CMK (cell line): ENCODE measurements at regions not wholly inside any gene's neighbourhood (a gene's known extent, or its start where the extent isn't known, plus 50 kb on each side); places are given as distances from the start of the nearest gene placed in this dataset.
"Not testable (repeated sequence)": the region's sequence is repeated elsewhere in the genome, so short reads cannot be mapped to it uniquely, and the experiment has no call there.

Experiments used
- DNase-seq: peaks from one replicate; pipeline ENCODE4 v3.0.0-alpha.2; 2010; ENCODE audit warnings: low read depth

DNA sequence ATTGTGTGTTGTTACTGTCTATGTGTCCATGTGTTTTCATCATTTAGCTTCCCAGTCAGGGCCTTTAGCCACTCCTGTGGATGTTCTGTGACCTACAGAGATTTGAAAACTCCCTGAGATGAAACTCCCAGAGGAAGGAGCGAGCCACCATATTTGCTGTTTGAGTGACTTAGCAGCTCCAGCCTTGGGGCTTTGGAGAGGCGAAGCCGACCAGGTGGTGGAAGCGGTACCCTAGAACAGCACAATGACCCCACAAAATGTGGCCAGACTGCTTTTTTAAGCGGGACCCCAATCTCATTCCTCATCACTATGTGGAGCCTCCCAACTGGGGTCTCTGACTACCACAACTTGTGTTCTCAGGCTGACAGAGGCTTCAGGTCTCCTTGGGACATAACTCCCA, 323.9 kb upstream of the KCND2 start:
- no peak for DNase-seq

GRCh38 chr7:119950390-119951041, 322.5 kb upstream of the KCND2 start:
- not testable (repeated sequence) for DNase-seq

DNA sequence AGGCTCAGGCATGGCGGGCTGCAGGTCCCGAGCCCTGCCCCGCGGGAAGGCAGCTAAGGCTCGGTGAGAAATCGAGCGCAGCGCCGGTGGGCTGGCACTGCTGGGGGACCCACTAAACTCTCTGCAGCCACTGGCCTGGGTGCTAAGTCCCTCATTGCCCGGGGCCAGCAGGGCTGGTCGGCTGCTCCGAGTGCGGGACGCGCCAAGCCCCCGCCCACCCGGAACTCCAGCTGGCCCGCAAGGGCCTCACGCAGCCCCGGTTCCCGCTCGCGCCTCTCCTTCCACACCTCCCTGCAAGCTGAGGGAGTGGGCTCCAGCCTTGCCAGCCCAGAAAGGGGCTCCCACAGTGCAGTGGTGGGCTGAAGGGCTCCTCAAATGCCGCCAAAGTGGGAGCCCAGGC, 321.4 kb upstream of the KCND2 start:
- not testable (repeated sequence) for DNase-seq

GRCh38 chr7:119957335-119957734, 315.6 kb upstream of the KCND2 start:
- DNase-seq, result no peak

DNA sequence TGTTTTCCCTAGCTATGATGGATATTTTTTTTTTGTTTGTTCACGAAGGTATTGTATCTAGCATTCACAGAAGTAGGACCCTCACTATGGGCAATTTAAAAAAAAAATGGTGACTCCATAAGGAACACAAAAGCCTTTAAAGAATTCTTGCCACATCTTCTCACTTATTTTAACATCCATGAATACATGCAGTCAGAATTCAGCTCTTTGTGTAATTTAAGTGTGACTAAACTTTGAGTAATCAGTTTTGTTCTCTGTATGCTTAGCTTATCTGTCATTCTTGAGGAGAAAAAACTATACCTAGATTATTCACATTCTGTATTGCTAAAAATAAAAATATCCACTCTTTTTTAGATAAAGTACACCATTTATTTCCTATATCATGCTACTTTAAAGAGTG, 313.2 kb upstream of the KCND2 start:
- no peak for DNase-seq

DNA sequence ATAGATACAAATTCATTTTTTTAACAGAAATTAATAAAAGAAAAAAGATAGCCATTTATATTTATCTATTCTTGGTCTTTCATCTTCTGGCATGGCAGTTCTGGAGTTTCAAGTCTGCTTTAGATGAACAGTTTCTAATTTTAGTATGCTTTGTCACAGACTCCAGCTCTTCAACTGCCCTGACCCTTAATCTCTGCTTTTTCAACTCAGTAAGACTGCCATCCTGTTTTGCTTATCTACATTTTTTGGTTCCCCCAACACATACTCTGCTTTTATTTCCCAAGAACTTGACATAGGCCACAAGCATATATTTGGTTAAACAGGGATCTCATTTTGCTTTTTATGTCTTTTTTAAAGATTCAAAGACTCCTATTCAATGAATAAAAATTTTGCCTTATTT, 309.3 kb upstream of the KCND2 start:
- DNase-seq, result no peak

GRCh38 chr7:119964065-119964464, 308.9 kb upstream of the KCND2 start:
- DNase-seq, result no peak

DNA sequence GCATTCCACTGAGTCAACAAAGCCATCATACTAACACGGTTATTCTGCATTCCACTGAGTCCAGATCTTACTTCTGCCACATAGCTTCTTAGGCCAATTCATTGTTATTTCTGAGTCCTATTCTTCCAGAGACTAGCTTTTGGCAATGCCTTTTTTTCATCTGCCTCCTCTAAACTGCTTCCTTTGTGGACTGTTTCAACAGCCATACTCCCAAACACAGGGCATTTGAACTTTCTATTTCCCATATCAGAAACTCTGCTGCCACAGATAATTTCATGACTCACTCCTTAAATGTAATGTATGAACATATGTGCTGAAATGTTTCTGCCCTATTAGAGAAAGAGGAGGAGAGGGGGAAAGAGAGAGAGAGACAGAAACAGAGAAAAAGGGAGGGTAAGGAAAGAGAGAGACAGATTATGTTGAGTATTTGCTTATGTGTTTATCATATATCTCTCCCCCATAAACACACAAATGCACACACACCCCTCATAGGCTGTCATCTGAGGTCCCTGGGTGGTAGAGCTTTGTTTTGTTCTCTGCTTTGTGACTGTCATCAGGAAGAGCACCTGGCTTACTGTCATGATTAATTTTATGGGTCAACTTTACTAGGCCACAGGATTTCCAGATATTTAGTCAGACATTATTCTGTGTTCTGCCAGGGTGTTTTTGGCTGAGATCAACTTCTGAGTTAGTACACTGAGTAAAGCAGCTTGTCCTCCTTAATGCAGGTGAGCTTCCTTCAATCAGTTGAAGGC, 308.0 kb upstream of the KCND2 start:
- no peak for DNase-seq

DNA sequence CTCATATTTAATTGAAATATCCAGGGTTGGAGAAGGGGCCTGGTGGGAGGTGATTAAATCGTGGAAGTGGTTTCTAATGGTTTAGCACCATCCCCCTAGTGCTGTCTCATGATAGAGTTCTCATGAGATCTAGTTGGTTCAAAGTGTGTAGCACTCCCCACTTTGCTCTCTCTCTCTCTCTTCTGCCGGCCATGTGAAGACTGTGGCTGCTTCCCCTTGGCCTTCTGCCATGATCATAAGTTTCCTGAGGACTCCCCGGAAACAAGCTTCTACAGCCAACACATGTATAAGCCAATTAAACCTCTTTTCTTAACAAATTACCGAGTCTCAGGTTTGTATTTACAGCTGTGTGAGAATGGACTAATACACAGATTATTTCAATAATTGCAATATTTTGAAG, 305.8 kb upstream of the KCND2 start:
- DNase-seq, result no peak

DNA sequence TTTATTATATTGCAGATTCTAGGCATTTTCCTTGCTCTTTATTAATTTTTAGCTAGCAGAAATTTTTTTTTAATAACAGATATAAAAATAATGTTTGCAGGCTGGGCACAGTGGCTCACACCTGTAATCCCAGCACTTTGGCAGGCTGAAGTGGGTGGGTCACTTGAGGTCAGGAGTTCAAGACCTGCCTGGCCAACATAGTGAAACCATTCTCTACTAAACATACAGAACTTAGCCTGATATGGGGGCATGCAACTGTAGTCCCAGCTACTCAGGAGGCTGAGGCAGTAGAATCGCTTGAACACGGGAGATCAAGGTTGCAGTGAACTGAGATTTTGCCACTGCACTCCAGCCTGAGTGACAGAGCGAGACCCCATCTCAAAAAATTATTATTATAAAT, 304.6 kb upstream of the KCND2 start:
- not testable (repeated sequence) for DNase-seq

- no peak for DNase-seq
Observed at GRCh38 chr7:119969054-119969453, 303.9 kb upstream of the KCND2 start.

GRCh38 chr7:119969763-119970162, 303.2 kb upstream of the KCND2 start:
- DNase-seq, result no peak

GRCh38 chr7:119974972-119975371, 298.0 kb upstream of the KCND2 start:
- DNase-seq, result no peak

GRCh38 chr7:119982884-119983283, 290.1 kb upstream of the KCND2 start:
- DNase-seq, result no peak

GRCh38 chr7:119983468-119983867, 289.5 kb upstream of the KCND2 start:
- DNase-seq, result no peak

DNA sequence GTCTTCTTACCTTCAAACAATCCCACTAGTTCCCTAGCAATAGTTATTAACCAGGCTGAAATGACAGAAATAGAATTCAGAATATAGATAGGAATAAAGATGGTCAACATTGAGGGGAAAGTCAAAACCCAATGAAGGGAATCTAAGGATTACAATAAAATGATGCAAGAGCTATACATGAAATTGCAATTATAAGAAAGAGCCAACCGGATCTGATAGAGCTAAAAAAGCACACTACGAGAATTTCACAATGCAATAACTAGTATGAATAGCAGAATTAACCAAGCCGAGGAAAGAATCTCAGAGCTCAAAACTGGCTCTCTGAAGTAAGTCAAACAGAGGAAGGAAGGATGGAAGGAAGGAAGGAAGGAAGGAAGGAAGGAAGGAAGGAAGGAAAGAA, 288.7 kb upstream of the KCND2 start:
- DNase-seq, result no peak

DNA sequence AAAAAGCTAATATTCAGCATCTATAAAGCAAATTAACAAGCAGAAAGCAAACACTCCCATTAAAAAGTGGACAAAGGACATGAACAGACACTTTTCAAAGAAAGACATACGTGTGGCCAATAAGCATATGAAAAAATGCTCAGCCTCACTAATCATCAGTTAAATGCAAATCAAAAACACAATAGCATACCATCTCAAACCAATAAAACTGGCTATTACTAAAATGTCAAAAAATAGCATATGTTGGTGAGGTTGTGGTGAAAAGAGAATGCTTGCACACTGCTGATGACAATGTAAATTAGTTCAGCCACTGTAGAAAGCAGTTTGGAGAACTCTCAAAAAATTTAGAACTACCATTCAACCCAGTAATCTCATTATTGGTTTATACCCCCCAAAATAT, 284.6 kb upstream of the KCND2 start:
- DNase-seq, result no peak

GRCh38 chr7:119994928-119995327, 278.0 kb upstream of the KCND2 start:
- DNase-seq, result no peak

DNA sequence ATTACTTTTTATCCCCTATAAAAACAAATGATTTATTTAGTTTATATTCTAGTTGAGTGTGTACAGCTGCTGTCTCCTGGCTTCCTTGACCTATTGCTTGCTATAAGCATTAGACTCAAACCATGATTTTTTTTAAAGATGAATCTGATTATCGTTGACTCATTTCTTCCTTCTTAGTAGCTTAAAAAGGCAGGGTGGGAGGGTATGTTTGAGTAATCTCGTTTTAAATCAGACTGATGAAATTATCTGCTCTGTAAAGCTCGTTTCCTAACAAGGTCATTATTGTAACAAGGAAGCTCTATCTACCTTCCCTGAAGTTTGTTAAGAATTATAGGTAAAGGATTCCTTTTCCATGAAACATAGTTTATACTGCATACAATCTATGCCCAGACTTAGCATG, 276.3 kb upstream of the KCND2 start:
- no peak for DNase-seq

- no peak for DNase-seq
Observed at GRCh38 chr7:119999738-120000475, 273.1 kb upstream of the KCND2 start.

GRCh38 chr7:120005720-120006119, 267.3 kb upstream of the KCND2 start:
- no peak for DNase-seq

DNA sequence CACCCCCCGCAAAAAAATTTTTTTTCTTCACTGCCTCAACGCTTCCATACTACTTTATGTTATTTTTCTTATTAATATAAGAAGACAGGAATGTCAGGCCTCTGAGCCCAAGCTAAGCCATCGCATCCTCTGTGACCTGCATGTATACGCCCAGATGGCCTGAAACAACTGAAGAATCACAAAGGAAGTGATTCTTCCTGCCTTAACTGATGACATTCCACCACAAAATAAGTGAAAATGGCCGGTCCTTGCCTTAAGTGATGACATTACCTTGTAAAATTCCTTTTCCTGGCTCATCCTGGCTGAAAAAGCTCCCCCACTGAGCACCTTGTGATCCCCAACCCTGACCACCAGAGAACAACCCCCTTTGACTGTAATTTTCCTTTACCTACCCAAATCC, 258.7 kb upstream of the KCND2 start:
- DNase-seq, result not testable (repeated sequence)

DNA sequence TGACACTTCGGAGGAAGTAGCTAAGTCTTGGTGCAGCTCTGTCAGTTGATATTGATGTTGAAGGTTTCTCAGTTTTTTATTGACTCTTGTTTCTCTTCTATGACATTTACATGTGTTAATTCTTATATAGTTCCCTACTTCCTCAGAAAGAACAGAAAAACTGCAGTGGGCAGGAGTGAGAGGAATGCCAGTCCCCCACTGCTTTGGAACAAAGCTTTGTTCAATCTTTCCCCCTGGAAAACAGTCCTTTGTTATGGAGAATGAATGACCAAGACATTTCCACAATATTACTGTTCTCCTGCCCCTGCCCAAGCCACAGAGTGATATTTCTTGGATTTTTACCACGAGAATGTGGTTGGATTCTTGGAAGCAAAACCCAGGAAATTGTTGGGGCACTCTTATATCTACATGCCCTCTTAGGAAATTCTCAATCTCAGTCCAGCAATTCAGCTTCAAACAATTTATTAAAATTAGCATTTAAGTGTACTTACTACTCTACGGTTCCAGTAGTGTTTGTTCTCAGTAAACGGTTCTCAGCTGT, 258.0 kb upstream of the KCND2 start:
- DNase-seq, result no peak
